ENCODE measurements at regions not wholly inside any gene's neighbourhood (a gene's known extent, or its start where the extent isn't known, plus 50 kb on each side); places are given as distances from the start of the nearest gene placed in this dataset.
"Not testable (repeated sequence)": the region's sequence is repeated elsewhere in the genome, so short reads cannot be mapped to it uniquely, and the experiment has no call there.

DNA sequence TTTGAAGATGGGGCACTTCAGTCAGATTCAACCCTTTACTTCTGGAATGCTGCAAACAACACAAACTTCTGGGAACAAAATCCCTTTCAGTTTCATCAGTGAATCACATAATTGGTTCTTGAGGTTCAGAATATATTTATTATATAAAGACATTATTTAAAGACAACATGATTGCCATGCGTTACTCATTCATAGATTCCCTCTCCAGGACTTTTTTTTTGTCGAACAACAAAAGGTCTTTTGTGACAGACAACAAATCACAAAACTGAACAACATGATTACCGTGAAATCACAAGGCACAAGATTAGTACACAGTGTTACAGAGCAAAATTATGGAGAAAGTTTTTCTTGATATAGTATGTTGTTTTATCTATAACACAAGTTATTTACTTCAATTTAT is 1815.0 kb downstream of the NCAM2 start:
- Mint-ChIP-seq H3K27ac (ENCODE audit: unreplicated experiment) (no peak overlapping the region), H3K36me3 (ENCODE audit: low read depth, unreplicated experiment) (no peaks in the 10 kb centered on the region), H3K4me1 (ENCODE audit: unreplicated experiment) (no peaks in the 10 kb centered on the region), H3K4me3 (ENCODE audit: unreplicated experiment) (no peak overlapping the region), H3K9me3 (ENCODE audit: unreplicated experiment) (no peaks in the 10 kb centered on the region), H3K27me3 (ENCODE audit: unreplicated experiment) (no peaks in the 10 kb centered on the region)
- DNase-seq (ENCODE audit: low spot score), result no peak
- TF ChIP-seq, protein P1, sequence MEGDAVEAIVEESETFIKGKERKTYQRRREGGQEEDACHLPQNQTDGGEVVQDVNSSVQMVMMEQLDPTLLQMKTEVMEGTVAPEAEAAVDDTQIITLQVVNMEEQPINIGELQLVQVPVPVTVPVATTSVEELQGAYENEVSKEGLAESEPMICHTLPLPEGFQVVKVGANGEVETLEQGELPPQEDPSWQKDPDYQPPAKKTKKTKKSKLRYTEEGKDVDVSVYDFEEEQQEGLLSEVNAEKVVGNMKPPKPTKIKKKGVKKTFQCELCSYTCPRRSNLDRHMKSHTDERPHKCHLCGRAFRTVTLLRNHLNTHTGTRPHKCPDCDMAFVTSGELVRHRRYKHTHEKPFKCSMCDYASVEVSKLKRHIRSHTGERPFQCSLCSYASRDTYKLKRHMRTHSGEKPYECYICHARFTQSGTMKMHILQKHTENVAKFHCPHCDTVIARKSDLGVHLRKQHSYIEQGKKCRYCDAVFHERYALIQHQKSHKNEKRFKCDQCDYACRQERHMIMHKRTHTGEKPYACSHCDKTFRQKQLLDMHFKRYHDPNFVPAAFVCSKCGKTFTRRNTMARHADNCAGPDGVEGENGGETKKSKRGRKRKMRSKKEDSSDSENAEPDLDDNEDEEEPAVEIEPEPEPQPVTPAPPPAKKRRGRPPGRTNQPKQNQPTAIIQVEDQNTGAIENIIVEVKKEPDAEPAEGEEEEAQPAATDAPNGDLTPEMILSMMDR (IDR thresholded peaks at IDR 0.05; ENCODE audit: unreplicated experiment), result no peak

DNA sequence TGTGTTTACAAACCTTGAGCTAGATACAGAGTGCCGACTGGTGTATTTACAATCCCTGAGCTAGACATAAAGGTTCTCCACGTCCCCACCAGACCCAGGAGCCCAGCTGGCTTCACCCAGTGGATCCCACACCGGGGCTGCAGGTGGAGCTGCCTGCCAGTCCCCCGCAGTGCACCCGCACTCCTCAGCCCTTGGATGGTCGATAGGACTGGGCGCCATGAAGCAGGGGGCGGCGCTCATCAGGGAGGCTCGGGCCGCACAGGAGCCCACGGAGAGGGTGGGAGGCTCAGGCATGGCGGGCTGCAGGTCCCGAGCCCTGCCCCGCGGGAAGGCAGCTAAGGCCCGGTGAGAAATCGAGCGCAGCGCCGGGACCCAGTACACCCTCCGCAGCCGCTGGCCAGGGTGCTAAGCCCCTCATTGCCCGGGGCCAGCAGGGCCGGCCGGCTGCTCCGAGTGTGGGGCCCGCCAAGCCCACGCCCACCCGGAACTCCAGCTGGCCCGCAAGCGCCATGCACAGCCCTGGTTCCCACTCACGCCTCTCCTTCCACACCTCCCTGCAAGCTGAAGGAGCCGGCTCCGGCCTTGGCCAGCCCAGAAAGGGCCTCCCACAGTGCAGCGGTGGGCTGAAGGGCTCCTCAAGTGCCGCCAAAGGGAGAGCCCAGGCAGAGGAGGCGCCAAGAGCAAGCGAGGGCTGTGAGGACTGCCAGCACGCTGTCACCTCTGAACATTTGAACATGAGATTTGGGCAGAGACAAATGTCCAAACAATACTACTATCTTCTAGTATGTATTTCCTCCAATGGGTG is 1820.7 kb downstream of the NCAM2 start:
- not testable (repeated sequence) for H3K27ac Mint-ChIP-seq (ENCODE audit: unreplicated experiment); H3K9me3 Mint-ChIP-seq (ENCODE audit: unreplicated experiment); H3K4me3 Mint-ChIP-seq (ENCODE audit: unreplicated experiment); H3K27me3 Mint-ChIP-seq (ENCODE audit: unreplicated experiment); H3K36me3 Mint-ChIP-seq (ENCODE audit: low read depth, unreplicated experiment); H3K4me1 Mint-ChIP-seq (ENCODE audit: unreplicated experiment); DNase-seq (ENCODE audit: low spot score)

DNA sequence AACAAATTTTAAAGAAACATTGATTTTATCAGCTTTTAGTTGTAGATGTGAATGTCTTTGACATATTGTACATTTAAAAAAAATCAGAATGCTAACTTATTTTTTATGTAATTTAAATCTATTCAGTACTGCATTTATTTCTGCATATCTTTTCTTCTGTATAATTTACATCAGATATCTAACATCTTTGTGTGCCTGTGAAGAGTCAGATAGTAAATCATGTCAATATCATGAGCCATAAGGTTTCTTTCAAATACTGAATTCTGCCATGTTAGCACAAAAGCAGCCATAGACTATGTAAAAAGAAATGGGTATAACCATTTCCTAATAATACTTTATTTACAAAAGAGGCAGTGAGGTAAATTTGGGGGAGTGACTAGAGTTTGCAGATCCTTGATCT is 1829.2 kb downstream of the NCAM2 start:
- Mint-ChIP-seq H3K27ac (ENCODE audit: unreplicated experiment) (no peak overlapping the region), H3K4me3 (ENCODE audit: unreplicated experiment) (no peak overlapping the region), H3K4me1 (ENCODE audit: unreplicated experiment) (no peaks in the 10 kb centered on the region), H3K9me3 (ENCODE audit: unreplicated experiment) (no peaks in the 10 kb centered on the region), H3K36me3 (ENCODE audit: low read depth, unreplicated experiment) (no peaks in the 10 kb centered on the region), H3K27me3 (ENCODE audit: unreplicated experiment) (no peaks in the 10 kb centered on the region)
- DNase-seq (ENCODE audit: low spot score), result no peak
- TF ChIP-seq, protein P1 (IDR thresholded peaks at IDR 0.05; ENCODE audit: unreplicated experiment), result no peak

DNA sequence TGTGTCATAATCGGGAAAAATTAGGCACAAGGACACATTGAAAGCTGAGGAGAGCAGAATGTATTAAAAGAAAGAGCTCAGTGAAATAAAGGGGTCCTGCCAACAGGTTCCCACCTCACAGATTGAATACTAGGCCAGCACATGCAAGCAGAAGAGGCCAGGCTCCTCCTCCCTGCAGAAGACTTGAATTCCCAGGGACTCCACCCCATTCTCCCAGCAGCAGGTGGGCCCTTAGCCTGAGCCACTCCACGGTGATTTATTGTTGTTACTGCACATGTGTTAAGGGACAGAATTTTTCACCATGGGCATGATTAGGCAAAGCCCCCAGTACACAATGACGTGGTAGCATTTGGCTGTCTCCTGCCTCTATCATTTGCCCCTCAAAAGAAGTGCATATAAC is 1844.7 kb downstream of the NCAM2 start:
- H3K27ac Mint-ChIP-seq (ENCODE audit: unreplicated experiment), result no peak overlapping the region
- no peak for DNase-seq (ENCODE audit: low spot score)
- no peak overlapping the region for H3K4me3 Mint-ChIP-seq (ENCODE audit: unreplicated experiment)
- no peaks in the 10 kb centered on the region for H3K36me3 Mint-ChIP-seq (ENCODE audit: low read depth, unreplicated experiment)
- TF ChIP-seq, protein P1 (IDR thresholded peaks at IDR 0.05; ENCODE audit: unreplicated experiment), result no peak
- no peaks in the 10 kb centered on the region for H3K27me3 Mint-ChIP-seq (ENCODE audit: unreplicated experiment)
- peaks cover 9% of the 10 kb centered on the region for H3K9me3 Mint-ChIP-seq (ENCODE audit: unreplicated experiment)
- H3K4me1 Mint-ChIP-seq (ENCODE audit: unreplicated experiment), result no peaks in the 10 kb centered on the region

DNA sequence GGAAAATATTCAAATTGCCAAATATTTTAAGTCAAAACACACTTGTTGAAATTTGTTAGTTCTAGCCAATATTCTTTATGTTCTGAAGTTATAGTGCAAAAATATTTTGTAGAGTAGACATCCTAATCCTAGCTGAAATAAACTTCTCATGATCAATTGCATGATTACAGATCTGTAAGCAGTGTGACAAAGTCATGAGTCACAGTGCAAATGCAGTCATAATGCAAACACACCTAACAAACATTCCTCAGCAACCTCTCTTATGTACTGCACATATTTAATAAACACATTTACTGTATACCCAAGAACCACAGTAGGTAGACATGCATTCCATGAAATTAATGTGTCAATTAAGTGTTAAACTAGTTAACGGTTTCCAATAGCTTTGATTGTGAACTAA is 1857.4 kb downstream of the NCAM2 start:
- no peak for DNase-seq (ENCODE audit: low spot score)
- Mint-ChIP-seq H3K27me3 (ENCODE audit: unreplicated experiment) (no peaks in the 10 kb centered on the region), H3K36me3 (ENCODE audit: low read depth, unreplicated experiment) (no peaks in the 10 kb centered on the region), H3K27ac (ENCODE audit: unreplicated experiment) (no peak overlapping the region), H3K4me3 (ENCODE audit: unreplicated experiment) (no peak overlapping the region), H3K9me3 (ENCODE audit: unreplicated experiment) (no peaks in the 10 kb centered on the region), H3K4me1 (ENCODE audit: unreplicated experiment) (no peaks in the 10 kb centered on the region)
- TF ChIP-seq, protein P1 (IDR thresholded peaks at IDR 0.05; ENCODE audit: unreplicated experiment), result no peak

Measured in endothelial cell (in vitro differentiated cells).